C1 segment of cervical spinal cord (tissue), 14 donors: ENCODE measurements at regions not wholly inside any gene's neighbourhood (a gene's known extent, or its start where the extent isn't known, plus 50 kb on each side); places are given as distances from the start of the nearest gene placed in this dataset.
"Not testable (repeated sequence)": the region's sequence is repeated elsewhere in the genome, so short reads cannot be mapped to it uniquely, and the experiment has no call there.

Experiments
- DNase-seq, 14 donors: peaks; one replicate each; lab custom pipeline; 2025; lab: John Stamatoyannopoulos, UW

DNA sequence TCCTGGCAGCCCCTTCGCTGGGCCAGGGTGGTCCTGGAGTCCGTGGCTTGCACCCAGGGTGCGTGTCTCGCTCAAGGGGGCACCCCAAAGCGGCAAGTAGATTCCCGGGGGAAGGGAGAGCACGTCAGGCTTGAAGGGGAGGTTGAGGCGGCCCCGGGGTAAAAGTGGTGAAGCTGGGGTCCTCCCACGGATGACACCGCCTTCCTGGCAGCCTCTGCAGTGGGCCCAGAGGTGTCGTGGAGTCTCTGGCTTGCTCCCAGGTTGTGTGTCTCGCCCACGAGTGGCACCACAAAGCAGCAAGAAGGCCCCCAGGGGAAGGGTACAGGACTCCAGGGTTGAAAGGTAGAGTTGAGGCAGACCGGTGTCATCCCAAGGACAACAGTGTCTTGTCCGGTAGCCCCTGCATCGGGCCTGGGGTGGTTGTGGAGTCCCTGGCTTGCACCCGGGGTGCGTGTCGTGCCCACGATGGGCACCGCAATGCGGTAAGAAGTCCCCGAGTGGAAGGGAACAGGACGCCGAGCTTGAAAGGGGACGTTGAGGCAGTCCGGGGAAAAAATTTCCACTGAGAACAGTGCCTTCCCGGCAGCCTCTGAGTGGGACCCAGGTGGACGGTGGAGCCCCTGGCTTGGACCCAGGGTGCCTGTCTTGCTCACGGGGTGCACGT lies 158.0 kb upstream of the ALG10B start:
- no peak for DNase-seq

DNA sequence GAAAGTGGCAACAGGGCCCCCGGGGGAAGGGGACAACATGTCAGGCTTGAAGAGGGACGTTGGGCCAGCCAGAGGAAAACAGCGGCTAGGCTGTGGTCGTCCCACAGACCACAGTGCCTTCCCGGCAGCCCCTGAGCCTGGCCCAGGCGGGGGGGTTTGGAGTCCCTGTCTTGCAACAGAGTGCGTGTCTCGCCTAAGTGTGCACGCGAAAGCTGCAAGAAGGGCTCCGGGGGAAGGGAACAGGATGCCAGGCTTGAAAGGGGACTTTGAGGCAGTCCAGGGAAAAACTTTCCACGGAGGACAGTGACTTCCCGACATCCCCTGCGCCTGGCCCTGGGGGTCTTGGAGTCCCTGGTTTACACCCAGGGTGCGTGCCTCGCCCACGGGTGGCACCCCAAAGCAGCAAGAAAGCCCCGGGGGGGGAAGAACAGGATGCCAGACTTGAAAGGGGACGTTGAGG lies 157.5 kb upstream of the ALG10B start:
- no peak for DNase-seq

- no peak for DNase-seq
These were observed 156.8 kb upstream of the ALG10B start for GRCh38 chr12:38159591-38160317.

DNA sequence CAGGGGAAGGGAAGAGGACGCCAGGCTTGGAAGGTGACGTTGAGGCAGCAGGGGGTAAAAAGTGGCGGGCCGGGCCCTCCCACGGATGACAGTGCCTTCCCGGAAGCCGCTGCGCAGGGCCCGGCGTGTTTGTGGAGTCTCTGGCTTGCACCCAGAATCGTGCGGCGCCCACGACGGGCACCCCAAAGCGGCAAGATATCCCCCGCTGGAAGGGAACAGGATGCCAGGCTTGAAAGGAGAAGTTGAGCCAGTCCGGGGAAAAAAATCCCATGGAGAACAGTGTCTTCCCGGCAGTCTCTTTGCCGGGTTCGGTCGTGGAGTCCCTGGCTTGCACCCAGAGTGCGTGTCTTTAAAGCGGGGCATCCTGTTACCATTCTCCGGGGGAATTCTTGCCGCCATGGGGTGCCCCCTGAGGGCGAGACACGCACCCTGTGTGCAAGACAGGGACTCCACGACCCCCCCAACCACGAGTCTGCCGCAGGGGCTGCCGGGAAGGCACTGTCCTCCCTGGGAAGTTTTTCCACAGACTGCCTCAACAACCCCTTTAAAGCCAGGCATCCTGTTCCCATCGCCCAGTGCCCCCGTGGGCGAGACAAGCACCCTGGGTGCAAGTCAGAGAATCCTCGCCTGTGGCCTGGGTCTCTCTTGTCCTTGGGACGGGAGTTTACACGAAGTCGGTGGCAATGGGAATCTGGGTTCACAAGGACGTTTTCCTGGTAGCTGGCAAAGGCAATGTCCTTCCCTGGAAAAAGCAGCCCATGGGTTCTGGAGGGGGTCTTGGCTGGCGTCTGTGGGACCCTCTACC lies 156.1 kb upstream of the ALG10B start:
- DNase-seq: no peak

- DNase-seq: no peak
These were observed 155.2 kb upstream of the ALG10B start for GRCh38 chr12:38161123-38162000.

- DNase-seq: no peak
These were observed 154.6 kb upstream of the ALG10B start for GRCh38 chr12:38162013-38162412.

- no peak for DNase-seq
These were observed 153.7 kb upstream of the ALG10B start for GRCh38 chr12:38162708-38163441.

GRCh38 chr12:38163442-38163801 lies 153.2 kb upstream of the ALG10B start:
- DNase-seq: no peak

GRCh38 chr12:38166225-38166624 lies 150.3 kb upstream of the ALG10B start:
- DNase-seq: no peak

DNA sequence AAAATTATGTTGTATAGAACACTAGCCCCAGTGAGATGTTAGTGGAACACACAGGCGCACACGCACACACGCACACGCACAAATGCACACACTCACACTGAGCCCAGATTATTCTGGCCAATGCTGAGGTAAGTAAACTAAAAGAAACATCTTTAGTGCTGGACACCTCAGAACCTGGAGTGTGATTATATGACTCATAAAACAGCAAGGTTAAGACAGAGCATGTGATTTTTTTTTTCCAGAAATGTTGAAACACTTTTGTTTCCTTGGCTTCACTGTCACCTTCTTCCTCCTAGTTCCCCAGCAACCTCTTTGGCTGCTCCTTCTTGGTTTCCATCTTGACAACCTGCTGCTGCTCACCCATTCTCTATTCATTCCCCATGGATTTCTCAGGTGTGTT lies 141.0 kb upstream of the ALG10B start:
- DNase-seq: no peak

GRCh38 chr12:38183617-38184016 lies 133.0 kb upstream of the ALG10B start:
- not testable (repeated sequence) for DNase-seq

DNA sequence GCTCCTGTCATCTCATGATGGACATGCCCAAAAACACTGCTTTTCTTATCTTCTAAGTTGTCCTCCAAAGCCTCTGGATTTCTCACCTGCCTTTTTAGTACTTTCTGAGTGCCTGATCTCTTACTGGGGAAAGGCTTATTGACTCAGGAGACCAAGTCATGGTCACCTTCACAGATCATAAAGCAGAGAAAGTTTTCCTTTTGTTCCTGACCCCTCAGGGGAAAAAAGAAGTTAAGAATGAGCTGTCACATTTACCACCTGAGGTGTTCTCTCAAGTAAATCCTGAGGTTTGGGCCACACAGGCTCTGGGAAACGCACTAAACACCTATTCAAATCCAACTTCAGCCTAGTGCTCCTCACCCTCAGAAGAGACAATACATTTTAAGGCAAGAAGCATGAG lies 119.3 kb upstream of the ALG10B start:
- DNase-seq: not testable (repeated sequence)

DNA sequence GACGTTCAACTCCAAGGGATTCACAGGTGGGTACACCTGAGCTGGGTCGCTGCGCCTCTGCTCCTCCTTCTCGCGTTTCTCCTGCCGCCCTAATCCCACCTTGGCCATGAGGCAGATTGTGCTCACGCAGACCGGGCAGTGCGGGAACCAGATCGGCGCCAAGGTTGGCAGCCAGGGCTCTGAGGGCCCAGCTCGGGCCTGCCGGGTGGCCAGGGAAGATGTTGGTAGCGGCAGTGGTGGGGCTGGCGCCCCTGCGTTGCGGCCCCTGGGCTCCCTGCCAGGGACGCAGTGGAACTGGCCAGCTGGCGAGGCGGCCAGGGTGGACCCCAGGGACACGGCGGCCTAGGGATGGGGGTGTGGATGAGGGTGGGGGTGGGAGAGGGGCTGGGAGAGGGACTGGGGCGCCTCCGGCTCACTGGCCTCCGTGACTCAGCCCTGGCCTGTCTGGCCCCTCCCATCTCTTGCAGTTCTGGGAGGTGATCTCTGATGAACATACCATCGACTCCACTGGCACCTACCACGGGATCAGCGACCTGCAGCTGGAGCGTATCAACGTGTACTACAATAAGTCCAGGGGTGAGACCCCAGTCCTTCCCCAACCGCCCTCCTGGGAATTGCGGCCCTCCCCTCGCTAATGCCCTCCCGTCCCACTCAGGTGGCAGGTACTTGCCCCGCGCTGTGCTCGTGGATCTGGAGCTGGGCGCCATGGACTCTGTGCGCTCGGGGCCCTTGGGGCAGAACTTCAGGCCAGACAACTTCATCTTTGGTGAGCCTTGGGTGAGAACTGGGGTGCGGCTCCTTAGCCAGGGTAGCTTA lies 114.9 kb upstream of the ALG10B start:
- no peak for DNase-seq

DNA sequence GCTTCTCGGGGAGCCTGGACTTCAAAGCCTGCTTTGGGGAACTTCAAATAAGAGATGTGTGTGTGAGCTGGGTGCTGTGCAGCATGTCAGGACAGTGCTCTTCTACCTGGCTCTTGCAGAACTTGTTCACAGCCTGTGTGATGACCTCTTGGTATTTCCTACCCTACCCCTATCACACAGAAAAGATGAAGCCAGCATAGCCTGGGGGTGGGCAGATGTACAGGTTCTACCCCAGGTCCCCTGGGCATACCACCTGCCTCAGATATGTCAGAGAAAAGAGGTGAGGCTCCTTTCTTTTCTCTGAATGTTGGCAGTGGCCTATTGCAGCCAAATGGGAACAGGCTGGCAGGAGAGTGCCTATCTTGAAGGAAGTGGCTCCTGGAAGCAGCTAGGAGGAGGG lies 111.7 kb upstream of the ALG10B start:
- DNase-seq: no peak

DNA sequence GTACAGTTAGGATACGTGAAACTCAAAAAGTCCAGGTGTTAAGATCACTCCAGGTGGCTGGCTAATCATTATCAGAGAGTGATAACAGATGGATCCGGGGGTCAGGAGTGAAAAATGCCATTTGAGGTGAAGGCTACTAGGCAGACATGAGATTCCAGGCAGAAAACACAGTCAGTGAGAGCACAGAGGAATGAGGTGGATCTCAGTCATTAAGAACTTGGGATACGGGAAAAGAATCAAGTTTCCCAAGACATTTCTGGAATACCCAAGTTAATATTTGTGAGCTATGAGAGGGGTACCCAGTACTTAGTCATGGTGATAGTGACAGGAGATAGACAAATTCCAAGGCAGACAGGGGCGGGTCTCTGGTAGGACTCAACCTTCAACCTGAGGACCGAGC lies 94.6 kb upstream of the ALG10B start:
- DNase-seq: no peak

GRCh38 chr12:38238328-38238727 lies 78.2 kb upstream of the ALG10B start:
- DNase-seq: not testable (repeated sequence)

DNA sequence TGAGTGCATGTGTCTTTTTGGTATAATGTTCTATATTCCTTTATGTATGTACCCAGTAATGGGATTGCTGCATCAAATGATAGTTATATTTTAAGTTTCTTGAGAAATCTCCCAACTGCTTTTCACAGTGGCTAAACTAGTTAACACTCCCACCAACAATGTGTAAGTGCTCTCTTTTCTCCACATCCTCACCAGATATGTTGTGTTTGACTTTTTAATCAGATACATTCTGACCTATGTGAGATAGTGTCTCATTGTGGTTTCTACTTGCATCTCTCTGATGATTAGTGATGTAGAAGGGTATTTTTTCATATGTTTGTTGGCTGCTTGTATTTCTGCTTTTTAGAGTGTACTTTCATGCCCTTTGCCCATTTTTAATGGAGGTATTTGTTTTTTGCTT lies 62.8 kb upstream of the ALG10B start:
- DNase-seq: no peak

DNA sequence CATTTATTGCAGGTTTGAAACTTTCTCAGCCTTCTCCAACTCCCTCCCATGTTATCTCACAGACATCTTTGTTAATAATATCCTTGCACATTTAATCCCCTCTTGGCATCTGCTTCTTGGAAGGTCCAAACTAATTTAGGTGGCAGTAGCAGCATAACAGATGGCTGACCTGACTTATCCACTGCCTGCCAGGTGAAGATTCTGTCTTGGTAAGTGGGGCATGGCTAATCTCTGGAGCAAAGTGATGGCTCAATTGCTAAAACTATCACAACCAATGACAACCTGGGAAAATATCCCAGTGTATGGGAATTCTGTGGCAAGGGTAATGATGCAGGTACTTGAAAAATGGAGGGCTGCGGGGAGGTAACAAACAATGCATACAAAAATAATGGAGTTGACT lies 58.2 kb upstream of the ALG10B start:
- peak in 1 of 14 donors; percentile 17 for DNase-seq
